ENCODE measurements at regions not wholly inside any gene's neighbourhood (a gene's known extent, or its start where the extent isn't known, plus 50 kb on each side); places are given as distances from the start of the nearest gene placed in this dataset.

DNA sequence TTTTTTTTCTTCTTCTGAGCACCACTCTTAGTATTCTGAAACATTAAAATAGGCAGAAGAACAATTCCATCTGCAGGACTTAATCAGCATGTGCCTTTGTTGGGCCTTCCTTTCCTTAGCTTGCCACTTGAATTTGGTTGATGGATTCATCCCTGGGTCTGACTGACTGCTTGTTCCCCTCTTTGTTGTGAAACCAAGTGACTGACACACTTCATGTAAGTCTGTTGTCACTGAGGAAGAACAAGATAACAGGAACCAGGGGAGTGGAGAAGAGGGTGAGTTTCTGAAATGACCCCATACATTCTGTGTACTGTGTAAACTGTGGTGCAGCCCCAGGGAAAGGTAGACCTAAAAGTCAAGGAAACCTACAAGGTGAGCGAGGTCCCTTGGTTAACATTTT, 188.7 kb upstream of the TBC1D5 start:
- no peak for DNase-seq (ENCODE audit: low read depth, low spot score)
- H3K27me3 Mint-ChIP-seq (ENCODE audit: low read depth): no peaks in the 10 kb centered on the region
- peaks cover 8% of the 10 kb centered on the region for H3K36me3 Mint-ChIP-seq (ENCODE audit: low read depth)
- H3K27ac Mint-ChIP-seq (ENCODE audit: unreplicated experiment): no peak overlapping the region
- peaks cover 4% of the 10 kb centered on the region for H3K9me3 Mint-ChIP-seq
- TF ChIP-seq, protein P1, sequence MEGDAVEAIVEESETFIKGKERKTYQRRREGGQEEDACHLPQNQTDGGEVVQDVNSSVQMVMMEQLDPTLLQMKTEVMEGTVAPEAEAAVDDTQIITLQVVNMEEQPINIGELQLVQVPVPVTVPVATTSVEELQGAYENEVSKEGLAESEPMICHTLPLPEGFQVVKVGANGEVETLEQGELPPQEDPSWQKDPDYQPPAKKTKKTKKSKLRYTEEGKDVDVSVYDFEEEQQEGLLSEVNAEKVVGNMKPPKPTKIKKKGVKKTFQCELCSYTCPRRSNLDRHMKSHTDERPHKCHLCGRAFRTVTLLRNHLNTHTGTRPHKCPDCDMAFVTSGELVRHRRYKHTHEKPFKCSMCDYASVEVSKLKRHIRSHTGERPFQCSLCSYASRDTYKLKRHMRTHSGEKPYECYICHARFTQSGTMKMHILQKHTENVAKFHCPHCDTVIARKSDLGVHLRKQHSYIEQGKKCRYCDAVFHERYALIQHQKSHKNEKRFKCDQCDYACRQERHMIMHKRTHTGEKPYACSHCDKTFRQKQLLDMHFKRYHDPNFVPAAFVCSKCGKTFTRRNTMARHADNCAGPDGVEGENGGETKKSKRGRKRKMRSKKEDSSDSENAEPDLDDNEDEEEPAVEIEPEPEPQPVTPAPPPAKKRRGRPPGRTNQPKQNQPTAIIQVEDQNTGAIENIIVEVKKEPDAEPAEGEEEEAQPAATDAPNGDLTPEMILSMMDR (conservative IDR thresholded peaks at IDR 0.05): no peak
- H3K4me3 Mint-ChIP-seq: no peak overlapping the region
- peaks cover 9% of the 10 kb centered on the region for H3K4me1 Mint-ChIP-seq

DNA sequence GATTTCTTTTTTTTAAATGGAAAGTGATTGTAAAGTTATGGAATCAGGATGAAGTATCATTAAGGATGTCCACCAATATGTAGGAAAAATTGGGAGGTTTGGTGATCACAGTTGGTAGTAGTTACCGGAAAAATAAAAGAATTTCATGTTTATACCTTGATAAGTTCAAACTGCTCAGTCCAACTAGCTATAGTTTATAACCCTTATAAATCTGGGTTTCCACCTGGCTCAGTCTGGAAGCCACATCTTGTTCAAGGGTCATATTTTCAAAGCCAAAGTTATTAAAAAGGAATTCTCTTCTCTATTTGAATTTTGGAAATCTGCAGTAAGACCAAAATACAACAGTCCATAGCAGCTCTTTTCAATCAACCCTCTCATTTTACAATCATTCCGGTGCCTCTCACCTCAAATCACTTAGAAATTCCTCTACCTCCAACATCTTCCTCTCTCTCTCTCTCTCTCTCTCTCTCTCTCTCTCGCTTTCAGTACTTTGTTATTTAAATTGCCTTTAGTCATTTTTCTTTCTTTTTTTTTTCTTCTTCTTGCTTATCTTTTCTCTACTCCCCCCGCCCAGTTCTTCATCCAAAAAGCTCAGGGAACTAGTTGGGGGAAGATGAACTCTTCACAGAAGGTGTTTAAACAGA, 186.2 kb upstream of the TBC1D5 start:
- Mint-ChIP-seq H3K36me3 (ENCODE audit: low read depth) (peaks cover 8% of the 10 kb centered on the region), H3K27ac (ENCODE audit: unreplicated experiment) (no peak overlapping the region), H3K9me3 (peaks cover 4% of the 10 kb centered on the region), H3K27me3 (ENCODE audit: low read depth) (no peaks in the 10 kb centered on the region), H3K4me3 (no peak overlapping the region), H3K4me1 (no peaks in the 10 kb centered on the region)
- TF ChIP-seq, protein P1 (conservative IDR thresholded peaks at IDR 0.05): no peak
- no peak for DNase-seq (ENCODE audit: low read depth, low spot score)

DNA sequence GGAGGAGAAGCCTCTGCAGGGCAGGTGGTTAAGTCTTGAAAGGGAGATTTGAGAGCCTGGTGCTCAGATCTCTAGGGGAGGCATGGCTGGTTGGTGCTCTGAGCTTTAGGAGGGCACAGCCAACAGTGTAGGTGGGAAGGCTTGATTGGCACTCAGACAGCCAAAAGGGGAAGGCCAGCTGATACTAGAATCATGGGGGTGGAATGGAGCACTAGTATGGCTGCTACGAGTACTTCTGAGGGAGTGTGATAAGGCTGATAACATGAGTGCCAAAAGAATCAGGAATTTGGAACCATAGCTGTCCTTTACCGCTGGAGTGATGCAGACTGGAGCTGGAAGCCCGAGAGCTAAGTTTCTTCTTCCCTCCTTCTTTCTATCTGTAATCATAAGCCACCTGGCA, 184.6 kb upstream of the TBC1D5 start:
- Mint-ChIP-seq H3K4me1 (no peaks in the 10 kb centered on the region), H3K36me3 (ENCODE audit: low read depth) (peaks cover 6% of the 10 kb centered on the region), H3K9me3 (peaks cover 3% of the 10 kb centered on the region), H3K27ac (ENCODE audit: unreplicated experiment) (no peak overlapping the region), H3K4me3 (no peak overlapping the region), H3K27me3 (ENCODE audit: low read depth) (no peaks in the 10 kb centered on the region)
- DNase-seq (ENCODE audit: low read depth, low spot score): no peak
- TF ChIP-seq, protein P1 (conservative IDR thresholded peaks at IDR 0.05): no peak

DNA sequence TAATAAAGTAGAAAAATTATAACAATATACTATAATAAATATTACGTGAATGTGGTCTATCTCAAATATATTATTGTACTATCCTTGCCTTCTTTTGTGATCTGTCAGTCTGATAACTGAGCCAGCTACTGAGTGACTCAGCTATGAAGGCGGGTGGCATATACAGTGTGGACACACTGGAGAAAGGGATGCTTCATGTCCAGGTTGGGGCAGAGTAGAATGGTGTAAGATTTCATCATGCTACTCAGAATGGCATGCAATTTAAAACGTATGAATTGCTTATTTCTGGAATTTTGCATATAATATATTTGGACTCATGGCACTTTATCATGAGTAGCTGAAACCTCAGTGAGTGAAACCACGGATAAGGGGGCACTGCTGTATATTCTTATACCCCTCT, 172.9 kb upstream of the TBC1D5 start:
- H3K27me3 Mint-ChIP-seq (ENCODE audit: low read depth): no peaks in the 10 kb centered on the region
- DNase-seq (ENCODE audit: low read depth, low spot score): no peak
- no peaks in the 10 kb centered on the region for H3K9me3 Mint-ChIP-seq
- H3K4me1 Mint-ChIP-seq: peaks cover 11% of the 10 kb centered on the region
- no peak overlapping the region for H3K27ac Mint-ChIP-seq (ENCODE audit: unreplicated experiment)
- TF ChIP-seq, protein P1 (conservative IDR thresholded peaks at IDR 0.05): no peak
- no peak overlapping the region for H3K4me3 Mint-ChIP-seq
- no peaks in the 10 kb centered on the region for H3K36me3 Mint-ChIP-seq (ENCODE audit: low read depth)

DNA sequence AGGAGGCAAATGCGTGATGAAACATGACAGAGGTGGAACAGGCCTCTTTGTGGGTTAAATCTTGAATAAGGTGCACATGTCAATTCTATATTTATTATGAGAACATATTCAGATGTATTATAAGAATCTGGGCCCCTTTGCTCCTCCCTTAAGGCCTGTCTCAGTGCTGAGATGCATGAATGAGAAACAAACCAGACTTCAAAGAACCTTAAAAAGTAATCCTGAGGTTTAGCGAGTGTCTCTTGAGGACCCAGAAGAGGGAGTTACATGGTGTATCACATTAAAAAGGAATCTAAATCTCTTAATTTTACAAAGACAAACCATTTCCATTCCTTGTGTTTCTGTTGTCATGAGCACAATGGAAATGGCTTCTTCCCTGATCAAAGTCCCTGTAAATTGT, 170.9 kb upstream of the TBC1D5 start:
- Mint-ChIP-seq H3K27me3 (ENCODE audit: low read depth) (no peaks in the 10 kb centered on the region), H3K9me3 (no peaks in the 10 kb centered on the region), H3K27ac (ENCODE audit: unreplicated experiment) (no peak overlapping the region), H3K4me3 (no peak overlapping the region), H3K36me3 (ENCODE audit: low read depth) (no peaks in the 10 kb centered on the region), H3K4me1 (peaks cover 21% of the 10 kb centered on the region)
- TF ChIP-seq, protein P1 (conservative IDR thresholded peaks at IDR 0.05): no peak
- DNase-seq (ENCODE audit: low read depth, low spot score): no peak
